NT2/D1 (cell line): ENCODE measurements at regions not wholly inside any gene's neighbourhood (a gene's known extent, or its start where the extent isn't known, plus 50 kb on each side); places are given as distances from the start of the nearest gene placed in this dataset.

ENCODE experiments used
- DNase-seq: peaks from one replicate; pipeline ENCODE4 v3.0.0-alpha.2; 2011; ENCODE audit warnings: low read depth, low spot score
- H3K27me3 ChIP-seq: 2 replicates; pipeline ENCODE4 v1.6.0; 2011; ENCODE audit warnings: mild to moderate bottlenecking; ENCODE audit not compliant: insufficient read length, insufficient read depth
- H3K36me3 ChIP-seq: 2 replicates; pipeline ENCODE4 v1.6.1; 2011; ENCODE audit warnings: mild to moderate bottlenecking, low read length, mixed read lengths; ENCODE audit not compliant: insufficient read depth, insufficient read length
- H3K4me1 ChIP-seq: 2 replicates; pipeline ENCODE4 v1.5.1; 2011; ENCODE audit not compliant: insufficient read depth, insufficient read length
- H3K4me3 ChIP-seq: 2 replicates; pipeline ENCODE4 v1.5.1; 2011; ENCODE audit warnings: low read depth; ENCODE audit not compliant: insufficient read length
- H3K9ac ChIP-seq: 2 replicates; pipeline ENCODE4 v1.6.0; 2011; ENCODE audit warnings: low read depth; ENCODE audit not compliant: insufficient read length
- H3K9me3 ChIP-seq: 2 replicates; pipeline ENCODE4 v1.5.1; 2011; ENCODE audit warnings: mild to moderate bottlenecking, low read length; ENCODE audit not compliant: insufficient read depth
- SUZ12 ChIP-seq: IDR thresholded peaks from 2 replicates; pipeline ENCODE4 v1.6.1; 2011; ENCODE audit not compliant: insufficient read length, insufficient read depth; ENCODE audit errors: extremely low read depth
- YY1 ChIP-seq: IDR thresholded peaks from 2 replicates; pipeline ENCODE4 v1.6.1; 2011; ENCODE audit not compliant: insufficient read length, insufficient read depth
- ZNF274 ChIP-seq: IDR thresholded peaks from 2 replicates; pipeline ENCODE4 v1.6.1; 2011; ENCODE audit warnings: mild to moderate bottlenecking, low read depth, low read length

DNA sequence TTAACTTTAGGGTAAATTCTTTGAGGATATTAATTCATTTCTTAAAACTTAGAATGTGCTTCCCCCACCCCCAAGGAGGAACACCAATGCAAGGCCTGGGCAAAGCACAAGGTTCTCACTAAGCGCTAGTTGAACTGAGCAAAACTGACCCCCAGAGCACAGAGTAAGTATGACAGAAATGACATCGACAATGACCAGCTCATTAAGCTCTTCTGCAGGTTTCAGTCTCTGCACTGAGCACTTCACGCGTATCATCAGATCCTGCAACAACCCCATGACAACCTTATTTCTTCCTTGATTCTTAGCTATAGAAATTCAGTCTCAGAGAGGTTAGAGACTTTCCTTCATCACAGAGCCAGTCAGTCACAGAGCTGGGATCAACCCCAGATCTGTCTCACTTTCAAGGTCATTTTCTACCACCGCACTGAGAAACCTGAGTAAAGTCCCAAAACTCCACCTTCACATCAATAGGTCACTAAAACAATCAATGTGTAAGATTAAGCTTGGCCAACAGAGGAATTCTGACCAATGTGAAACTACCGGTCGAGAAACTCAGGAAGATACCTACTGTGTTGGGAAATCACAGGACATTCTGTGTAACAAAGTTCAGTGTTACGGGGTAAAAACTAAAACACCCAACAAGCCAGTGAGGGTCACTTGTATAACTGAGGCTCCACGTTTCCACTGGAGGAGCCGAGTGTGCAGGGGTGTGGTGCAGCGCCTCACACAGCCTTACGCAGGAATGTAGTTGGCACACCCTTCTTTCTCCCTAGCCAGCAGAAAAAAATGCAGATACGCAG lies 129.0 kb upstream of the FOXQ1 start:
- Histone ChIP-seq H3K4me3 (no peak overlapping the region), H3K36me3 (no peaks in the 10 kb centered on the region), H3K9me3 (no peaks in the 10 kb centered on the region), H3K9ac (no peak overlapping the region), H3K27me3 (no peaks in the 10 kb centered on the region), H3K4me1 (no peaks in the 10 kb centered on the region)
- DNase-seq: no peak
- no peak for TF ChIP-seq SUZ12
- TF ChIP-seq ZNF274: no peak
- no peak for TF ChIP-seq YY1

- H3K9me3 ChIP-seq: no peaks in the 10 kb centered on the region
- TF ChIP-seq ZNF274 (no peak), YY1 (no peak), SUZ12 (no peak)
- no peak overlapping the region for H3K4me3 ChIP-seq
- H3K4me1 ChIP-seq: no peaks in the 10 kb centered on the region
- H3K27me3 ChIP-seq: no peaks in the 10 kb centered on the region
- H3K9ac ChIP-seq: no peak overlapping the region
- H3K36me3 ChIP-seq: no peaks in the 10 kb centered on the region
- no peak for DNase-seq
Observed at GRCh38 chr6:1181939-1182605, 129.8 kb upstream of the FOXQ1 start.

GRCh38 chr6:1179571-1180459 lies 132.1 kb upstream of the FOXQ1 start:
- H3K9me3 ChIP-seq: no peaks in the 10 kb centered on the region
- H3K9ac ChIP-seq: no peak overlapping the region
- no peak for DNase-seq
- H3K36me3 ChIP-seq: no peaks in the 10 kb centered on the region
- no peak overlapping the region for H3K4me3 ChIP-seq
- TF ChIP-seq ZNF274 (no peak), SUZ12 (no peak), YY1 (no peak)
- H3K4me1 ChIP-seq: no peaks in the 10 kb centered on the region
- no peaks in the 10 kb centered on the region for H3K27me3 ChIP-seq

GRCh38 chr6:1178590-1178989 lies 133.3 kb upstream of the FOXQ1 start:
- TF ChIP-seq YY1 (no peak), SUZ12 (no peak), ZNF274 (no peak)
- Histone ChIP-seq H3K27me3 (no peaks in the 10 kb centered on the region), H3K9me3 (no peaks in the 10 kb centered on the region), H3K9ac (no peak overlapping the region), H3K4me1 (no peaks in the 10 kb centered on the region), H3K36me3 (no peaks in the 10 kb centered on the region), H3K4me3 (no peak overlapping the region)
- no peak for DNase-seq

GRCh38 chr6:1176567-1176966 lies 135.3 kb upstream of the FOXQ1 start:
- H3K9me3 ChIP-seq: no peaks in the 10 kb centered on the region
- no peaks in the 10 kb centered on the region for H3K4me1 ChIP-seq
- no peak overlapping the region for H3K4me3 ChIP-seq
- no peaks in the 10 kb centered on the region for H3K36me3 ChIP-seq
- TF ChIP-seq SUZ12 (no peak), YY1 (no peak), ZNF274 (no peak)
- no peak for DNase-seq
- H3K9ac ChIP-seq: no peak overlapping the region
- H3K27me3 ChIP-seq: no peaks in the 10 kb centered on the region

DNA sequence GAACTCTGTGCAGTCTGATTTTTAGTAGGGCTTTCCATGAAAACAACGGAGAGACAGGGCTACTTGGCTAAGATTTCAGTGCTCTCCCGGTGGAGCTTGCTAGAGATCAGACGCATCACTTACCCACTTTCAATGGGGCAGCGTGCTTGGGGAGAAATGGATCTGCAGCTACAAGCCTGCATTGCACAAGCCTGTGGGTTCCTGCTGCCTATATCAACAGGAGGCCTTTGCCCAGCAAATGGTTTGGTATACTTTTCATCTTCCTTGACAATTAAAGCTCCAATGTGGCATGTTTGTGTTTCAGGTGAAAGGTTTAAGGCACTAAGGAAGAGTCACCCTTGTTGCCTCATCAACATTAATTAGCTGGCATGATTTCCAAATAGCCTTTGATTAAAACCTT lies 136.0 kb upstream of the FOXQ1 start:
- H3K27me3 ChIP-seq: no peaks in the 10 kb centered on the region
- H3K9me3 ChIP-seq: no peaks in the 10 kb centered on the region
- no peak overlapping the region for H3K9ac ChIP-seq
- no peaks in the 10 kb centered on the region for H3K4me1 ChIP-seq
- H3K36me3 ChIP-seq: no peaks in the 10 kb centered on the region
- H3K4me3 ChIP-seq: no peak overlapping the region
- DNase-seq: no peak
- TF ChIP-seq SUZ12 (no peak), YY1 (no peak), ZNF274 (no peak)

DNA sequence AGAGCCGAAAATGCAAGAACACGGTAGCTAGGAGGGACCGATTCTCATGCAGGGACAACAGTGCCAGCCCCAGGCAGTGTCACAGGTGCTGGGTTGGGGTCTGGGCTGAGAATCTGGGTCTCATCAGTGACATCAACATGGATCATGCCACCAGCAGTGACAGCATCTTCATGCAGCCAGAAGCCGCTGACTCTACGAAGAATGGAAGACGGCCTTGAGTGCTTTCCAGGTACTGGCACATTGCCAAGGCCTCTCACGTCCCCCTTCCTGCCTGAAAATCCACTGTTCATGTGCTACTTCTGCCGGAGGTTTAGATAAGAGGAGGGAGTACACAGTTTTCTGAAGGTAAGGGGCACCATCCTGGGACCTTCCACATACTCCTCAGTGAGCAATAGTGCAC lies 141.1 kb upstream of the FOXQ1 start:
- DNase-seq: no peak

More for the DNA sequence above, 141.1 kb upstream of the FOXQ1 start:
- TF ChIP-seq SUZ12 (no peak), YY1 (no peak), ZNF274 (no peak)
- no peaks in the 10 kb centered on the region for H3K27me3 ChIP-seq
- no peak overlapping the region for H3K9ac ChIP-seq
- no peak overlapping the region for H3K4me3 ChIP-seq
- no peaks in the 10 kb centered on the region for H3K36me3 ChIP-seq
- no peaks in the 10 kb centered on the region for H3K4me1 ChIP-seq
- no peaks in the 10 kb centered on the region for H3K9me3 ChIP-seq
